Activated naive CD8-positive, alpha-beta T cell treated with anti-CD3 and anti-CD28 coated beads, Interleukin-2, amount 10 ng/mL, durations not matched to agents 7 days and 5 days (primary cell): ENCODE measurements at regions not wholly inside any gene's neighbourhood (a gene's known extent, or its start where the extent isn't known, plus 50 kb on each side); places are given as distances from the start of the nearest gene placed in this dataset.

ENCODE experiments used
- ATAC-seq: fragments of 150-1000 bp; cut with Tn5 transposase; one replicate; pipeline ENCODE4 v1.10.0; 2021; ENCODE audit warnings: low read depth, moderate library complexity
- POLR2A ChIA-PET: fragments of 350-600 bp; sonication (Branson Sonifier 250); formaldehyde crosslinking; loops from one replicate; lab custom pipeline; 2021; ENCODE audit warnings: antibody characterized with exemption; lab: Charles Lee
- DNase-seq: peaks from one replicate; pipeline ENCODE4 v3.0.0; 2021
- H3K27ac Mint-ChIP-seq: one replicate; pipeline ENCODE4 v1.8.0; 2022; ENCODE audit warnings: mild to moderate bottlenecking, mixed read lengths
- H3K27me3 Mint-ChIP-seq: one replicate; pipeline ENCODE4 v1.8.0; 2022; ENCODE audit warnings: mild to moderate bottlenecking, moderate library complexity, mixed read lengths
- H3K36me3 Mint-ChIP-seq: one replicate; pipeline ENCODE4 v1.8.0; 2021; ENCODE audit warnings: mild to moderate bottlenecking, mixed read lengths
- H3K4me1 Mint-ChIP-seq: one replicate; pipeline ENCODE4 v1.8.0; 2021; ENCODE audit warnings: mixed read lengths
- H3K4me3 Mint-ChIP-seq: one replicate; pipeline ENCODE4 v1.8.0; 2022; ENCODE audit warnings: mild to moderate bottlenecking, moderate library complexity, mixed read lengths
- H3K9me3 Mint-ChIP-seq: one replicate; pipeline ENCODE4 v1.8.0; 2021; ENCODE audit warnings: mixed read lengths

DNA sequence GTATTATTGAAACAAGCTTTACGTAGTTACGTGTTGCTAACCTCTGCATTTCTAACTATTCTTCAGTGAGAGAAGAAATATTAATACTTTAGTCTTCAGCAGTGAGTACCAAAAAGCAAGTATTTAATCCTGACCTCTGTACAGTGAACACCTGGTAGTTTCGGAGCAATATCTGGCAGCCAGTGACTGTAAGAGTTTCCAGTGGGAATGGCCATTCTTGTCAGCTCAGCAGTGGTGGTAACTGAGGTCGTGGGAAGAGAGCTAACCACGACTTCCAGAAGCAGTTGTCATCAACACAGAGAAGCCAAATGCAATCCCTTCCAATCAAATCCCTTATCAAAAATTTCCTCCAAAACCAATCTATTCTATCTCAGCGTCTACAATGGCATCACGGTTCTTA, 1500.2 kb upstream of the FLRT2 start:
- POLR2A ChIA-PET = no interaction called here
- no peak overlapping the region for H3K27ac Mint-ChIP-seq

DNA sequence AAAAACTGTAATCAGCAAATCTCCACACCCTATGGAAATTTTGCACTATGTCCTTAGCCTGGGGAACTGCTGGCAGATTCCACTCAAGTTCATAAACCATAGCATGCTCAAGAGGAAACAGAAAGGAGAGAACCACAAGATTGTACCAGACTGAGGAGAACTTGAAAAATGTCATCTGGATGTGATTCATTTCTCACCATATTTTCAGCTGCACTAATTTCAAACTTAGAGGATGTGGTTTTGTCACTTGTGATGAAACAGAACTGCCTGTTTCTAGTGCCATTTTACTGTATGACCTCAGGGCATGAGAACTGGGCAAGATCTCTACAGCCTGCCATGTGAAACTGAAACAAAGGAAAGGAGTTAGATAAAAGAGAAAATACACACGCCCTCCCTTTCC, 1493.1 kb upstream of the FLRT2 start:
- Mint-ChIP-seq H3K27ac (no peak overlapping the region), H3K9me3 (peaks cover 4% of the 10 kb centered on the region), H3K27me3 (no peaks in the 10 kb centered on the region), H3K4me1 (peaks cover 2% of the 10 kb centered on the region), H3K36me3 (no peaks in the 10 kb centered on the region), H3K4me3 (no peak overlapping the region)
- POLR2A ChIA-PET = no interaction called here
- ATAC-seq = no peak
- no peak for DNase-seq

More for the DNA sequence above, 1500.2 kb upstream of the FLRT2 start:
- Mint-ChIP-seq H3K4me1 (no peaks in the 10 kb centered on the region), H3K36me3 (no peaks in the 10 kb centered on the region), H3K4me3 (no peak overlapping the region), H3K27me3 (no peaks in the 10 kb centered on the region), H3K9me3 (no peaks in the 10 kb centered on the region)
- no peak for ATAC-seq
- DNase-seq = no peak

DNA sequence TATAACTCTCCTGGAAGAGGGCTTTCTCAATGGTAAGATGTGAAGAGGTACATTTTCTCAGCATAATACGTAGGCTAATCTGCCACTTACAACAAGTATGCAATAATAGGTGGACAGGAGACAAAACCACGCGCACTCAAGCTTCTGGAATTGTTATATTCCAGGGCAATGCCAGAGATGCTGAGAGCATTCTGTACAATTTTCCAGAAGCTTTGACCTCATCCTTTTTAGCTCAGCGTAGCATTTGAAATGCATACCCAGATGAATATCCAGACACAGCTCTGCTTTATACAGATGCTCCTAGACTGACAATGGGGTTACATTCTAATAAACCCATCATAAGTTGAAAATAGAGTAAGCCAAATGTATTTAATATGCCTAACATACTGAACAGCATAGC, 1492.4 kb upstream of the FLRT2 start:
- Mint-ChIP-seq H3K4me3 (no peak overlapping the region), H3K27ac (no peak overlapping the region), H3K9me3 (peaks cover 4% of the 10 kb centered on the region), H3K36me3 (no peaks in the 10 kb centered on the region), H3K4me1 (peaks cover 2% of the 10 kb centered on the region), H3K27me3 (no peaks in the 10 kb centered on the region)
- POLR2A ChIA-PET = no interaction called here
- ATAC-seq (no peak), DNase-seq (no peak)

DNA sequence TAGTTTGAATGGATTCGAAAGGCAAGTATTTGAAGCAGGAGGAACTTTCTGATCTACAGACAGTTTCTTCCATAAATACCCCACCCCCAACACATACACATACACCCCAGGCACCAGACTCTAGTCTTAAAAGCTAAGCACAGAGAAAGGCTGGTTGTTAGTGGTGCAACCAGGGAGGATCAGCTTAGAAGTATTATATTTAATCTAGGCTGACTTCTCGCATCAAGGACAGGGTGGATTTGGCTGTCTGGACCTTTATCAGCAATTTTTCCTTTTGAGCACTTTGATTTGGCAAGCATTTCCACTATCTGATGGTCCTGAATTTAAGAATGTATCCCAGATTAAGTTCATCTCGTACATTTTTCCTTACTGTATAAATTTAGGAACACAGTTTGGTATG, 1489.8 kb upstream of the FLRT2 start:
- POLR2A ChIA-PET = no interaction called here
- Mint-ChIP-seq H3K9me3 (peaks cover 5% of the 10 kb centered on the region), H3K27me3 (no peaks in the 10 kb centered on the region), H3K4me1 (peaks cover 2% of the 10 kb centered on the region), H3K4me3 (no peak overlapping the region), H3K27ac (no peak overlapping the region), H3K36me3 (no peaks in the 10 kb centered on the region)
- ATAC-seq (no peak), DNase-seq (no peak)

DNA sequence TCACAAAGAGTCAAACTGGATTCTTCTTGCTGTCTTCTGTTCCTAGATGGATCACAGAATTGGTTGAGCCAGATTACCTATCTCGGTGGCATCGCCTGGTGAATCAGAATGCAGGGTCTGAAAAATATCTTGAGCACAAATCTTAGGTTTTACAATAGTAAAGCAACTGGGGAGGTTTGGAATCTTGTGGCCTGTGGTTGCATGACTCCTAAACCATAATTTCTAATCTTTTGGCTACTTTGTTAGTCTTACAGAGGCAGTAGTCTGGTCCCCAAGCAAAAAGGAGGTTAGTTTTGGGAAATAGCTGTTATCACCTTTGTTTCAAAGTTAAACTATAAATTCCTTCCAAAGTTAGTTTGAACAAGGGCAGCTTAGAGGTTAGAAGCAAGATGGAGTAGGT, 1488.5 kb upstream of the FLRT2 start:
- Mint-ChIP-seq H3K9me3 (peaks cover 6% of the 10 kb centered on the region), H3K36me3 (no peaks in the 10 kb centered on the region), H3K27ac (no peak overlapping the region), H3K4me1 (peaks cover 2% of the 10 kb centered on the region), H3K4me3 (no peak overlapping the region), H3K27me3 (no peaks in the 10 kb centered on the region)
- ATAC-seq = no peak
- no peak for DNase-seq
- POLR2A ChIA-PET = no interaction called here

DNA sequence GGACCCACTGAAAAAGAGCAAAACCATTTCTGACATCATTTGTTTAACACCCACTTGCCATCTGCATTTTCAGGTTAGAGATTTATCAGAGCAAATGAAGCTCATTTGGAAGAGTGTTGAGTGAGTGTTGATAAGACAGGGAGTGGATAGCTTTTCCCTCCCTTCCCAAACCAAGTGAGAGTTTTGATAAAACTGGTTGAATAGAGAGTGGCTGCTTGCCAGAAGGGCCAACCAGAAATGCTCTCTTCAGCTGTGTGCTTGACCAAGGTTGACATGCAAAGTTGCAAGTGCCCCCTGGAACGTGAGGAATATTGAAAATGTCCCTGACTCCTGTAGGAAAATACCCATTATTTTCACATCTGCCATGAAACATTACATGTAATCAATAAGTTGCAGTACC, 1487.0 kb upstream of the FLRT2 start:
- Mint-ChIP-seq H3K4me3 (no peak overlapping the region), H3K36me3 (no peaks in the 10 kb centered on the region), H3K4me1 (no peaks in the 10 kb centered on the region), H3K27ac (no peak overlapping the region), H3K9me3 (peaks cover 5% of the 10 kb centered on the region), H3K27me3 (no peaks in the 10 kb centered on the region)
- DNase-seq (no peak), ATAC-seq (no peak)
- POLR2A ChIA-PET = no interaction called here

DNA sequence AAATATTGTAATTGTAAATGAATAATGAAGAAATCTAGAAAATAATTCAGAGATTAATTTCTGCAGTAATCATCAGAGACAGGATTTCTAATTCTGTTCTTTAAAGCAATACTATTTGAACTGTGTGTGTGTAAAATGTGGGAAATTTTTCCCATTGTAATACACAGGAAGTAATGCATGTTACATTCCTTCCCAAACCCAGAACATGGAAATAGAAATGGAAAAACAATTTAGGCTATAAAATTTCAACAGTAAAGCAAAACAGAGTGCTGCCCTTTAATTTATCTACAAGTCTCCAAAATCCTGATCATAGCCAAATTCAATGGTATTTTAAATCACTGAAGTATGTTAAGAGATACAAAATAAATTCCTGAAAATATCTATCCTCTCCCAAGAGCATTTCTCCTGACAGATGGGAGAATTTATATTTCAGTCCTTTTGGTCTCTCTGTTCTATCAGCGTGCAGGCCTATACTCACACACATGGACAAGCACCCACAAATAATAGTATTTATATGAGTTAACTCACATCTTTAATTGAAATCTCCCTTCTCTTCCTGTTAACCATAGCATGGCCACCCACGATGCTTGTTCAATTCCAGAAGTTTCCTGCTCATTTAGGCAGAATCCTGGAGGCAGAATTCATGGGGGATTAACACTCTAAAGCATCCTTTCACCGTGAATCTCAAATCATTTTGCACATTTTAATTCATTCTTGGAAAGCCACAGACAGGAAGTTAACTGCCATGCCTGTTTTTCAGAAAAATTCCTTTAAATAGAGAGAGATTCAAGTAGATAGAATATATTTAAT, 1465.4 kb upstream of the FLRT2 start:
- DNase-seq = no peak
- ATAC-seq = no peak
- Mint-ChIP-seq H3K27ac (no peak overlapping the region), H3K4me1 (no peaks in the 10 kb centered on the region), H3K27me3 (no peaks in the 10 kb centered on the region), H3K36me3 (no peaks in the 10 kb centered on the region), H3K9me3 (peaks cover 1% of the 10 kb centered on the region), H3K4me3 (no peak overlapping the region)
- POLR2A ChIA-PET = no interaction called here

DNA sequence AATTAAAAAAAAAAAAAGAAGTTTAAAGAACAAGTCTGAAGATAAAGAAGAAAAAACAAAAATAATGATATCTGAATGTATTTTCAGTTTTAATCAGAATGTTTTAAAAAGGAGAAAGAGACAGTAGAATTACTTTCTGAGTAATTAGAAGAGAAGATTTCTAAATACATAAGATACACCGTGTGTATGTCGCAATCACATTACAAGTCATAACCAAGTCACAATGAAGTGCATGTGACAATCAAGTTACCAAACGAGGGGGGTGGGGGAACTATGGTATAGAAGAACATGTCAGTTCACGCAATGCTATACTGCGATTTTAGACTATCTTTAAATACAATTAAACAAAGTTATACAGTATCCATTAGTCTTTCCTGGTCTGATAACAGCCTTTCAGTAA, 1464.1 kb upstream of the FLRT2 start:
- ATAC-seq = no peak
- Mint-ChIP-seq H3K36me3 (no peaks in the 10 kb centered on the region), H3K27ac (no peak overlapping the region), H3K4me1 (no peaks in the 10 kb centered on the region), H3K9me3 (peaks cover 1% of the 10 kb centered on the region), H3K4me3 (no peak overlapping the region), H3K27me3 (no peaks in the 10 kb centered on the region)
- POLR2A ChIA-PET = no interaction called here
- DNase-seq = no peak

DNA sequence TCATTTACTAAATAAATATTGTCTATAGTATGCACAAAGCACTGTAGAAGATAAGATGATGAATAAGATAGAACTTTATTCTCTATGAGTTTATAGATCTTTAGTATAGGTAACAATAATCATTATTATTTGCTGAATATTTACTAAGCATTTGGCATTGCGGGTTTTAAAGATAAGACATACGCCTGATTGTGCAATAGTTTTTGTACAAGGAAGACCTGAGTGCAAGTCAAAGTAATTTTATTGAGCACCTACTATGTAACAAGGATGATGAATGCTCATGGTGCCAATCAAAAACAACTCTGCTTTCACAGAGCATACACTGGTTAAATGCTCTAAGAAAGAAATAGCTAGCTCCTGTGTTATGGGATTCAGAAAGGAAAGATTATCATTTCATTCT, 1461.7 kb upstream of the FLRT2 start:
- H3K4me3 Mint-ChIP-seq = no peak overlapping the region
- no peak for DNase-seq
- no peaks in the 10 kb centered on the region for H3K27me3 Mint-ChIP-seq
- no peaks in the 10 kb centered on the region for H3K9me3 Mint-ChIP-seq
- no peaks in the 10 kb centered on the region for H3K4me1 Mint-ChIP-seq
- POLR2A ChIA-PET = no interaction called here
- no peaks in the 10 kb centered on the region for H3K36me3 Mint-ChIP-seq
- ATAC-seq = no peak
- H3K27ac Mint-ChIP-seq = no peak overlapping the region

DNA sequence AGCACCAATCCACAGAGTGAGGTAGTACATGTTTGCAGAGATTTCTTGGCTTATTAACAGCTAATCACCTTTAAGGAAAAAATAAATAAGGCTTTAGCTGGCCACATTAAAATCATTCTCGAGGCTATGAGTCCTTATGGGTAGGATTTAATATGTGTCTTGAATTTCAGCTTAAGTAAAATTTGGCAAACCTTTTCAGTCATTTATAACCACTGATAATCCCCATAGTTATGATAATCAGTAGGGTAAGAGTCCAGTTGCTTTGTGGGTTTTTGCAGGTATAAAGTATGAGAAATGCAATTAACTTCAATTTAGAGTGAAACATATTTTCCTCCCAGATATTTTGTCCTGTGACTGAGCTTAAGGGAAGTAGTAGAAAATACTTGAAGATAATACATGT, 1458.9 kb upstream of the FLRT2 start:
- H3K4me3 Mint-ChIP-seq = no peak overlapping the region
- no peaks in the 10 kb centered on the region for H3K36me3 Mint-ChIP-seq
- H3K4me1 Mint-ChIP-seq = no peaks in the 10 kb centered on the region
- no peak overlapping the region for H3K27ac Mint-ChIP-seq
- peaks cover 2% of the 10 kb centered on the region for H3K9me3 Mint-ChIP-seq
- ATAC-seq (no peak), DNase-seq (no peak)
- POLR2A ChIA-PET = no interaction called here
- H3K27me3 Mint-ChIP-seq = no peaks in the 10 kb centered on the region

DNA sequence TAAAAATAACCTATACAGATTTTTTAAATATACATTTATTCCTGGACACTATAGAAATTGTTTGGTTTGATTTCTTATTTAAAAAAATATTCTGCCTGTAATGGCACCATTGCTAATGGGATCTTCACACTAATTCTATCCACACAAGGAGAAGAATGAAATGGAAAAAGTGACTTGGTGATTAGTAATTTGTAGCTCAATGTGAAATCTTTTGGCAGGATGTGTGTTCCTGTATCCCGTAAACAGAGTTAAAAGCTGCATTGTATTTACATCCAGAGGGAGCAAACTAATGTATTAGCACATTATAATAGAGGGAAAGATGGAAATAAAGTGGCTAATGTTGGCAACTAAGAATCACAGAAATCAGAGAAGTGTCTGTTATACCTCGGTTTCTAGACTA, 1455.3 kb upstream of the FLRT2 start:
- Mint-ChIP-seq H3K27me3 (no peaks in the 10 kb centered on the region), H3K36me3 (no peaks in the 10 kb centered on the region), H3K9me3 (peaks cover 2% of the 10 kb centered on the region), H3K27ac (no peak overlapping the region), H3K4me3 (no peak overlapping the region), H3K4me1 (no peaks in the 10 kb centered on the region)
- DNase-seq = no peak
- no peak for ATAC-seq
- POLR2A ChIA-PET = no interaction called here

DNA sequence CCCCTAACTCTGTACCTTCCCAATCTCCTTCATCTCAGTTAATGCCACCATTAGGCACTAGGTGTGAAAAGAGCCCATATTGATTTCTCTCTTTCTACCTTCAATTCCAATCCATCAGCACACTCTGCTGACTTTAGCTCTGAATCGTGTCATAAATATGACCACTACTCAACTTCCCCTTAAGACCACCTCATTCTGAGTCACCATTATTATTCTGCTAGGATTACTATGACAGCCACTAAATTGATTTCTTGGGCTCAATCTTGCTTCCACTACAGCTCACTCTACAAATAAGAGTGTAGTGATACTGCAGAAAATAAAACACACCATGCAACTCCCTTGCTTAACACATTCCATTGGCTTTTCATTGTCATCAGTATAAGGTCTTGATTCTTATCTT, 1449.0 kb upstream of the FLRT2 start:
- H3K4me3 Mint-ChIP-seq = no peak overlapping the region
- no peaks in the 10 kb centered on the region for H3K36me3 Mint-ChIP-seq
- H3K27ac Mint-ChIP-seq = no peak overlapping the region
- ATAC-seq (no peak), DNase-seq (no peak)
- POLR2A ChIA-PET = no interaction called here
- H3K4me1 Mint-ChIP-seq = no peaks in the 10 kb centered on the region
- H3K27me3 Mint-ChIP-seq = no peaks in the 10 kb centered on the region
- H3K9me3 Mint-ChIP-seq = peaks cover 10% of the 10 kb centered on the region

DNA sequence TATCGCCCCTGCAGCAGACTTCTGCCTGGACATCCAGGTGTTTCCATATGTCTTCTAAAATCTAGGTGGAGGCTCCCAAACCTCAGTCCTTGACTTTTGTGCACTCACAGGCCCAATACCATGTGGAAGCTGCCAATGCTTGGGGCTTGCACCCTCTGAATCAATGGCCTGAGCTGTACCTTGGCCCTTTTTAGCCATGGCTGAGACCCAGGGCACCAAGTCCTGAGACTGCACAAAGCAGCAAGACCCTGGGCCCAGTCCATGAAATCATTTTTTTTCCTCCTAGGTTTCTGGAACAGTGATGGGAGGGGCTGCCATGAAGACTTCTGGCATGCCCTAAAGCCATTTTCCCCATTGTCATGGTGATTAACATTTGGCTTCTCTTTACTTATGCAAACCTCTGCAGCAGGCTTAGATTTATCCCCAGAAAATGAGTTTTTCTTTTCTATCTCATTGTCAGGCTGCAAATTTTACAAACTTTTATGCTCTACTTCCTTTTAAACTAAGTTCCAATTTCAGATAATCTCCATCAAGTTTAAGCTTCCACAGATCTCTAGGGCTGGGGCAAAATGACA, 1445.8 kb upstream of the FLRT2 start:
- Mint-ChIP-seq H3K27me3 (no peaks in the 10 kb centered on the region), H3K27ac (no peak overlapping the region), H3K4me3 (no peak overlapping the region), H3K36me3 (no peaks in the 10 kb centered on the region), H3K4me1 (no peaks in the 10 kb centered on the region), H3K9me3 (peaks cover 17% of the 10 kb centered on the region)
- no peak for DNase-seq
- ATAC-seq = no peak
- POLR2A ChIA-PET = no interaction called here

DNA sequence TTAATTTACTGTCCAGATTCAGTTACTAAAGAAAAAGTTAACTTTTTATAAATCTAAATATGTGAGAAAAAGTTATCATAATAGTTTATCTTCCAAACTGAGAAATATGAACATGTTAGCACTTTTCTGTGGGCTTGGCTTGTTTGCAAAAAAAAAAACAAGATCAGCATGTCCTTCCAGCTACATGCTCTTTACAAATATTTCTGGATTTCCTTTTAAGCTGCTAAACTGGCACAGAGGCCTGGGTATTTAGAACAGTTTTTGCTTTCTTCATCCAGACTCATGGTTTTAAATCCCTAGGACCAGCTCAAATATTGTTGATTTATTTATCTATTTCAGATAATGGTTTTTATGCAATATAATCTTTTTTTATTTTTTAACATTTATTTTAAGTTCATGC, 1444.5 kb upstream of the FLRT2 start:
- no peak for DNase-seq
- ATAC-seq = no peak
- Mint-ChIP-seq H3K4me1 (no peaks in the 10 kb centered on the region), H3K27me3 (no peaks in the 10 kb centered on the region), H3K4me3 (no peak overlapping the region), H3K36me3 (no peaks in the 10 kb centered on the region), H3K27ac (no peak overlapping the region), H3K9me3 (peaks cover 14% of the 10 kb centered on the region)
- POLR2A ChIA-PET = no interaction called here
